Prostate gland (tissue), 2 donors: ENCODE measurements at regions not wholly inside any gene's neighbourhood (a gene's known extent, or its start where the extent isn't known, plus 50 kb on each side); places are given as distances from the start of the nearest gene placed in this dataset.

Experiments used
- CTCF ChIP-seq, 4 experiments: fragments of 200-600 bp in 2 of 4; fragments of 450-650 bp in 2 of 4; sonication (generic) in 2 of 4; IDR thresholded peaks; 1 replicate in 3 of 4; 2 replicates in 1 of 4; pipeline ENCODE4 v1.5.1; 2016 to 2019; ENCODE audit warnings: antibody characterized with exemption in 4 of 4, mild to moderate bottlenecking in 2 of 4, moderate library complexity in 2 of 4
- POLR2A ChIP-seq: fragments of 450-650 bp; IDR thresholded peaks from one replicate; pipeline ENCODE4 v1.6.1; 2016; ENCODE audit warnings: antibody characterized with exemption, mild to moderate bottlenecking

GRCh38 chr10:59563531-59563930 lies 146.1 kb downstream of the SLC16A9 start:
- TF ChIP-seq CTCF (IDR thresholded peaks at IDR 0.05) (no peak), POLR2A (no peak)
